Hepatocyte (in vitro differentiated cells): ENCODE measurements at regions not wholly inside any gene's neighbourhood (a gene's known extent, or its start where the extent isn't known, plus 50 kb on each side); places are given as distances from the start of the nearest gene placed in this dataset.

Experiments used
- DNase-seq: peaks from one replicate; pipeline ENCODE4 v3.0.0-alpha.2; 2016; ENCODE audit warnings: low spot score
- H2AFZ ChIP-seq: fragments of 200-600 bp; sonication (generic); 2 replicates; pipeline ENCODE4 v1.6.0; 2016; ENCODE audit warnings: antibody characterized with exemption, mild to moderate bottlenecking
- H3K27ac ChIP-seq: fragments of 200-600 bp; sonication (generic); 2 replicates; pipeline ENCODE4 v1.5.1; 2016; ENCODE audit warnings: mild to moderate bottlenecking
- H3K27me3 ChIP-seq: fragments of 200-600 bp; sonication (generic); 2 replicates; pipeline ENCODE4 v1.6.1; 2016
- H3K36me3 ChIP-seq: fragments of 200-600 bp; sonication (generic); replicated peaks from 2 replicates; pipeline ENCODE4 v1.5.1; 2016; ENCODE audit warnings: low read depth; ENCODE audit not compliant: insufficient read depth
- H3K4me1 ChIP-seq: fragments of 200-600 bp; sonication (generic); 2 replicates; pipeline ENCODE4 v1.5.1; 2016; ENCODE audit warnings: mild to moderate bottlenecking, moderate library complexity; ENCODE audit not compliant: insufficient read depth
- H3K4me2 ChIP-seq: fragments of 200-600 bp; sonication (generic); 2 replicates; pipeline ENCODE4 v1.6.0; 2016
- H3K4me3 ChIP-seq: fragments of 200-600 bp; sonication (generic); 2 replicates; pipeline ENCODE4 v1.5.1; 2016; ENCODE audit warnings: mild to moderate bottlenecking
- H3K79me2 ChIP-seq: fragments of 200-600 bp; sonication (generic); 2 replicates; pipeline ENCODE4 v1.6.0; 2017; ENCODE audit warnings: mild to moderate bottlenecking
- H3K9me2 ChIP-seq: fragments of 200-600 bp; sonication (generic); replicated peaks from 2 replicates; pipeline ENCODE4 v1.6.0; 2017; ENCODE audit warnings: mild to moderate bottlenecking; ENCODE audit not compliant: insufficient read depth
- H3K9me3 ChIP-seq: fragments of 200-600 bp; sonication (generic); 2 replicates; pipeline ENCODE4 v1.5.1; 2016; ENCODE audit warnings: low read depth, mild to moderate bottlenecking
- H4K20me1 ChIP-seq: fragments of 200-600 bp; sonication (generic); 2 replicates; pipeline ENCODE4 v1.6.0; 2016; ENCODE audit warnings: mild to moderate bottlenecking; ENCODE audit not compliant: insufficient read depth, poor library complexity, severe bottlenecking
- CTCF ChIP-seq: fragments of 200-600 bp; sonication (generic); IDR thresholded peaks from 2 replicates; pipeline ENCODE4 v1.5.1; 2016; ENCODE audit warnings: antibody characterized with exemption, mild to moderate bottlenecking; ENCODE audit not compliant: poor library complexity
- EZH2 ChIP-seq: fragments of 200-600 bp; sonication (generic); IDR thresholded peaks from 2 replicates; pipeline ENCODE4 v1.6.1; 2016; ENCODE audit warnings: antibody characterized with exemption, mild to moderate bottlenecking, borderline replicate concordance
- EZH2phosphoT487 ChIP-seq: fragments of 200-600 bp; sonication (generic); IDR thresholded peaks from one replicate; pipeline ENCODE4 v1.6.1; 2018; ENCODE audit warnings: antibody characterized with exemption, mild to moderate bottlenecking, low read depth, moderate library complexity; ENCODE audit not compliant: unreplicated experiment, severe bottlenecking
- WGBS: methylation state at CpG from one replicate; pipeline ENCODE4 v1.1.6; 2016; ENCODE audit warnings: low lambda C conversion rate; ENCODE audit errors: missing lambda C conversion rate; 5-methylcytosine and 5-hydroxymethylcytosine counted together

GRCh38 chr11:16421826-16422225 lies 65.5 kb upstream of the SOX6 start:
- TF ChIP-seq EZH2 (no peak), CTCF (no peak), EZH2phosphoT487 (no peak)
- DNase-seq = no peak
- Histone ChIP-seq H3K4me3 (no peak overlapping the region), H3K36me3 (no peaks in the 10 kb centered on the region), H3K4me2 (no peak overlapping the region), H3K9me2 (no peaks in the 10 kb centered on the region), H3K27me3 (no peaks in the 10 kb centered on the region), H3K79me2 (no peaks in the 10 kb centered on the region), H3K4me1 (no peaks in the 10 kb centered on the region), H4K20me1 (no peaks in the 10 kb centered on the region), H3K9me3 (no peaks in the 10 kb centered on the region), H2AFZ (no peak overlapping the region), H3K27ac (no peak overlapping the region)
- 89% methylated on average over 2 of the region's 2 CpGs for WGBS

DNA sequence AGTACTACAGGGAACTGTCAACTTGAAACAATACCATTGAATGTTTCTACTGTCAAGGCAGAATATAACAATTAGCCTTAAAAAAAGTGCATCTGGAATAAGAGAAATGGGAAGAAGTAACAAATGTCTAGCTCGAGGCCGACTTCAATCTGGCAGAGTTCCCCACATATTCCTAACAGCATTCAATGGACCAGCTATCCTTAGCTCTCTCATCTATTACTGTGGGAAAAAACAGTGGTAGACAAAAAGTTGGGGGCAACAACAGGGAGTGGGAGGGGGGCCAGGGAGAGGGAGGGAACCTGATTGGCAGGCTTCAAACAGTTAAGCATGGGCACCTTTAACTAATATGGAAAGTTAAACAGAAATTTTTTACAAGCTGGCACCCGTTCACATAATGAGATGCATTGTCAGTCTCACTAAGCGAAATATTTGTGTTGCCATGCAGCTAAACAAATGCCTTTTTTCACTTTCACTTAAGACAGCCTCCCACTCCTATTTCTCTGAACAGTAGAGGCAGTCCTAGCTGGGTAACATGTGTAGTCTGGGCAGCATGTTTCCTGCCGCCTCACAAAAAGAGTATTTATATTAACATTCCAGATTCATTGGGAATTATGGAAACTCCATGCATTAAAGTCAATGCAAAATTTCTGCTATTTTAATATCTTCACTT lies 62.2 kb upstream of the SOX6 start:
- TF ChIP-seq EZH2phosphoT487 (no peak), EZH2 (no peak), CTCF (no peak)
- no peak for DNase-seq
- no peaks in the 10 kb centered on the region for H3K9me3 ChIP-seq
- H3K27me3 ChIP-seq = no peaks in the 10 kb centered on the region
- no peaks in the 10 kb centered on the region for H3K36me3 ChIP-seq
- H3K4me2 ChIP-seq = no peak overlapping the region
- H3K79me2 ChIP-seq = no peaks in the 10 kb centered on the region
- no peaks in the 10 kb centered on the region for H3K9me2 ChIP-seq
- no peaks in the 10 kb centered on the region for H3K4me1 ChIP-seq
- WGBS = 78% methylated on average over 5 of the region's 5 CpGs
- H2AFZ ChIP-seq = no peak overlapping the region
- no peak overlapping the region for H3K27ac ChIP-seq
- H3K4me3 ChIP-seq = no peak overlapping the region
- no peaks in the 10 kb centered on the region for H4K20me1 ChIP-seq

DNA sequence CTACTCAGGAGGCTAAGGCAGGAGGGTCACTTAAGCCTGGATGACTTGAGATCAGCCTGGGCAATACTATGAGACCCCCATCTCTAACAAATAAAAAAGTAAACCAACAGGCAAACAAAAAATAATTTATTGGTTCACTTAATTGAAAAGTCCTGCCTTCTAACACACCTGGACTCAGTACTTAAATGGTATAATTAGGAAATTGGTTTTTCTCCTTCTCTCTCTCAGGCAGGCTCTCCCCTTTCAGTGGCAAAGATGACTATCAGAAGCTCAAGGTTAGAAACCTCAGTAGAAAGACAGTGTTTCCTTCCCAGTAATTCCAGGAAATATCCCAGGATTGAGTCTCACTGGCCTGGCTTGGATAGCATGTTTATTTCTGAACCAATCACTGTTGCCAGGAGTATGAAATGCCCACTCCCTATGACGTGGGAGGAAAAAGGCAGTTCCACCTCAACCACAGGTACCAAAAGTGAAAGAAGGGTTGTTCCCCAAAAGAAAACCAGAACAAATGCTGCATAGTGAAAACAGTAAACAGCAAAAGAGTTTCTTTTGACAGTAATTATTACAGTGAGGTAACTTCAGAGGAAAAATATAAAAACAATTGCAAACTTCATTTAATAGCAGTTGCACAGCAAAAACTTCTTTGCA lies 56.3 kb upstream of the SOX6 start:
- Histone ChIP-seq H3K9me3 (no peaks in the 10 kb centered on the region), H4K20me1 (no peaks in the 10 kb centered on the region), H3K79me2 (no peaks in the 10 kb centered on the region), H3K4me2 (no peak overlapping the region), H3K9me2 (no peaks in the 10 kb centered on the region), H3K4me3 (no peak overlapping the region), H3K27ac (no peak overlapping the region), H3K36me3 (no peaks in the 10 kb centered on the region), H3K4me1 (no peaks in the 10 kb centered on the region), H2AFZ (no peak overlapping the region), H3K27me3 (no peaks in the 10 kb centered on the region)
- TF ChIP-seq CTCF = no peak
- TF ChIP-seq EZH2 = no peak
- no peak for TF ChIP-seq EZH2phosphoT487
- WGBS = 92% methylated on average over 1 of the region's 1 CpG
- no peak for DNase-seq
